H9 (cell line): ENCODE measurements at regions not wholly inside any gene's neighbourhood (a gene's known extent, or its start where the extent isn't known, plus 50 kb on each side); places are given as distances from the start of the nearest gene placed in this dataset.

Source experiments
- DNase-seq: peaks from one replicate; pipeline ENCODE4 v3.0.0-alpha.2; 2017
- H2AFZ ChIP-seq: one replicate; pipeline ENCODE4 v1.6.1; 2013; ENCODE audit warnings: mild to moderate bottlenecking, low read length, control low read depth, moderate library complexity
- H2AK5ac ChIP-seq: 2 replicates; pipeline ENCODE4 v1.6.1; 2013; ENCODE audit warnings: low read length, control low read depth, mixed read lengths; ENCODE audit not compliant: insufficient read length
- H2BK120ac ChIP-seq: one replicate; pipeline ENCODE4 v1.6.1; 2013; ENCODE audit warnings: low read depth, mild to moderate bottlenecking, low read length, control low read depth, inconsistent platforms; ENCODE audit not compliant: poor library complexity, severe bottlenecking
- H2BK12ac ChIP-seq: 2 replicates; pipeline ENCODE4 v1.6.1; 2013; ENCODE audit warnings: low read length, control low read depth, mixed read lengths, low read depth; ENCODE audit not compliant: insufficient read length
- H2BK15ac ChIP-seq: 2 replicates; pipeline ENCODE4 v1.6.1; 2013; ENCODE audit warnings: low read depth, low read length, control low read depth
- H2BK20ac ChIP-seq: one replicate; pipeline ENCODE4 v1.6.1; 2013; ENCODE audit warnings: low read depth, mild to moderate bottlenecking, low read length, control low read depth, inconsistent platforms; ENCODE audit not compliant: poor library complexity, severe bottlenecking
- H2BK5ac ChIP-seq: 2 replicates; pipeline ENCODE4 v1.6.1; 2013; ENCODE audit warnings: low read length, control low read depth, mixed read lengths; ENCODE audit not compliant: insufficient read length
- H3K14ac ChIP-seq: 2 replicates; pipeline ENCODE4 v1.6.1; 2013; ENCODE audit warnings: low read length, control low read depth; ENCODE audit not compliant: insufficient read depth
- H3K18ac ChIP-seq: 2 replicates; pipeline ENCODE4 v1.6.1; 2013; ENCODE audit warnings: low read depth, mild to moderate bottlenecking, mixed read lengths, low read length, control low read depth; ENCODE audit not compliant: insufficient read length
- H3K23ac ChIP-seq: 2 replicates; pipeline ENCODE4 v1.6.1; 2013; ENCODE audit warnings: low read length, control low read depth, mixed read lengths, low read depth; ENCODE audit not compliant: insufficient read length
- H3K23me2 ChIP-seq: 2 replicates; pipeline ENCODE4 v1.6.1; 2013; ENCODE audit warnings: low read depth, mild to moderate bottlenecking, mixed read lengths, low read length, control low read depth; ENCODE audit not compliant: insufficient read length, poor library complexity, severe bottlenecking
- H3K27ac ChIP-seq: 2 replicates; pipeline ENCODE4 v1.5.1; 2013; ENCODE audit warnings: low read length, control low read depth, mixed read lengths, low read depth; ENCODE audit not compliant: insufficient read length
- H3K27me3 ChIP-seq: 2 replicates; pipeline ENCODE4 v1.6.1; 2013; ENCODE audit warnings: low read length, control low read depth, inconsistent platforms; ENCODE audit not compliant: insufficient read depth
- H3K4ac ChIP-seq: 2 replicates; pipeline ENCODE4 v1.6.1; 2013; ENCODE audit warnings: low read depth, mild to moderate bottlenecking, control low read depth, inconsistent platforms, low read length, moderate library complexity
- H3K4me1 ChIP-seq: 2 replicates; pipeline ENCODE4 v1.6.1; 2013; ENCODE audit warnings: low read length, control low read depth, inconsistent platforms; ENCODE audit not compliant: insufficient read depth
- H3K4me2 ChIP-seq: 2 replicates; pipeline ENCODE4 v1.6.1; 2013; ENCODE audit warnings: low read length, control low read depth, mixed read lengths; ENCODE audit not compliant: insufficient read length, insufficient read depth
- H3K56ac ChIP-seq: 2 replicates; pipeline ENCODE4 v1.6.1; 2013; ENCODE audit warnings: low read depth, mild to moderate bottlenecking, mixed read lengths, low read length, control low read depth; ENCODE audit not compliant: insufficient read length
- H3K79me1 ChIP-seq: 2 replicates; pipeline ENCODE4 v1.6.1; 2013; ENCODE audit warnings: low read depth, mild to moderate bottlenecking, moderate library complexity, low read length, control low read depth, inconsistent platforms; ENCODE audit not compliant: insufficient read depth, poor library complexity, severe bottlenecking
- H3K79me2 ChIP-seq: 2 replicates; pipeline ENCODE4 v1.6.1; 2013; ENCODE audit warnings: low read length, control low read depth, inconsistent platforms; ENCODE audit not compliant: insufficient read depth
- H3K9ac ChIP-seq: 2 replicates; pipeline ENCODE4 v1.6.1; 2013; ENCODE audit warnings: low read length, control low read depth, mixed read lengths; ENCODE audit not compliant: insufficient read length; ENCODE audit errors: extremely low read depth
- H3K9me3 ChIP-seq: one replicate; pipeline ENCODE4 v1.6.1; 2013; ENCODE audit warnings: low read depth, low read length, inconsistent platforms; ENCODE audit not compliant: control insufficient read depth
- H3T11ph ChIP-seq: one replicate; pipeline ENCODE4 v1.6.1; 2013; ENCODE audit warnings: mild to moderate bottlenecking, low read length, control low read depth, inconsistent platforms
- H4K20me1 ChIP-seq: one replicate; pipeline ENCODE4 v1.6.1; 2013; ENCODE audit not compliant: control insufficient read depth, insufficient read length, insufficient read depth
- H4K5ac ChIP-seq: 2 replicates; pipeline ENCODE4 v1.6.1; 2013; ENCODE audit warnings: low read depth, mild to moderate bottlenecking, mixed read lengths, low read length, control low read depth; ENCODE audit not compliant: insufficient read length
- H4K8ac ChIP-seq: replicated peaks from 2 replicates; pipeline ENCODE4 v1.6.1; 2013; ENCODE audit warnings: low read length, control low read depth, mixed read lengths, low read depth; ENCODE audit not compliant: insufficient read length
- H4K91ac ChIP-seq: 2 replicates; pipeline ENCODE4 v1.6.1; 2013; ENCODE audit warnings: low read depth, mild to moderate bottlenecking, moderate library complexity, mixed read lengths, low read length, control low read depth; ENCODE audit not compliant: insufficient read length
- H3K27ac Mint-ChIP-seq, 3 experiments: 2 replicates in 2 of 3; 3 replicates in 1 of 3; pipeline ENCODE4 v1.8.0; 2020 to 2021; ENCODE audit warnings: mixed read lengths in 3 of 3, mild to moderate bottlenecking in 1 of 3, moderate library complexity in 1 of 3
- H3K27me3 Mint-ChIP-seq: 2 replicates; pipeline ENCODE4 v1.8.0; 2021; ENCODE audit warnings: low read depth, mild to moderate bottlenecking, moderate library complexity, mixed read lengths
- H3K36me3 Mint-ChIP-seq, 3 experiments: 2 replicates in 2 of 3; 3 replicates in 1 of 3; pipeline ENCODE4 v1.8.0; 2020 to 2021; ENCODE audit warnings: low read depth in 3 of 3, mixed read lengths in 3 of 3; ENCODE audit not compliant: insufficient read depth in 1 of 3
- H3K4me1 Mint-ChIP-seq, 2 experiments: 2 replicates each; pipeline ENCODE4 v1.8.0; 2020; ENCODE audit warnings: mixed read lengths in 2 of 2
- H3K4me3 Mint-ChIP-seq, 2 experiments: 2 replicates in 1 of 2; 3 replicates in 1 of 2; pipeline ENCODE4 v1.8.0; 2020 to 2021; ENCODE audit warnings: mild to moderate bottlenecking in 2 of 2, mixed read lengths in 2 of 2, moderate library complexity in 1 of 2
- H3K9me3 Mint-ChIP-seq, 2 experiments: 2 replicates in 1 of 2; 3 replicates in 1 of 2; pipeline ENCODE4 v1.8.0; 2020; ENCODE audit warnings: mild to moderate bottlenecking in 2 of 2, mixed read lengths in 2 of 2, moderate library complexity in 1 of 2
- CTCF ChIP-seq: fragments of 200-600 bp; sonication (generic); conservative IDR thresholded peaks from 3 replicates; pipeline ENCODE4 v1.8.0; 2021; ENCODE audit warnings: antibody characterized with exemption, mild to moderate bottlenecking
- WGBS: extraction: QIAGEN DNeasy Blood & Tissue Kit; methylation state at CpG from one replicate; pipeline ENCODE4 v1.1.7; 2013; ENCODE audit warnings: missing lambda C conversion rate, low lambda C conversion rate, mixed read lengths; ENCODE audit not compliant: insufficient read length; ENCODE audit errors: extremely low coverage; 5-methylcytosine and 5-hydroxymethylcytosine counted together

GRCh38 chr3:8239718-8240695 lies 261.6 kb upstream of the LMCD1 start:
- Histone ChIP-seq H2BK20ac (no peak overlapping the region), H2BK120ac (no peak overlapping the region), H3K4ac (no peak overlapping the region), H2BK15ac (no peak overlapping the region), H2BK5ac (no peak overlapping the region), H3T11ph (no peak overlapping the region), H3K79me2 (no peaks in the 10 kb centered on the region), H2BK12ac (no peak overlapping the region), H3K79me1 (no peaks in the 10 kb centered on the region), H3K23ac (no peak overlapping the region), H3K9ac (no peak overlapping the region), H4K91ac (no peak overlapping the region), H3K9me3 (no peaks in the 10 kb centered on the region), H4K8ac (no peak overlapping the region), H3K14ac (no peak overlapping the region), H3K27me3 (no peaks in the 10 kb centered on the region), H2AK5ac (no peak overlapping the region), H3K4me1 (no peaks in the 10 kb centered on the region), H3K23me2 (no peaks in the 10 kb centered on the region), H2AFZ (no peak overlapping the region), H4K5ac (no peak overlapping the region), H3K27ac (no peak overlapping the region), H3K4me2 (no peak overlapping the region), H3K18ac (no peak overlapping the region), H4K20me1 (no peaks in the 10 kb centered on the region), H3K56ac (no peak overlapping the region)
- WGBS, result no CpG with 5 or more reads among the region's 4 CpGs
- H3K4me3 Mint-ChIP-seq, result no peak overlapping the region
- DNase-seq, result peak; percentile 32
- peaks cover 0 to 8% of the 10 kb centered on the region in 2 experiments; a peak in 2 of 5 replicates for H3K9me3 Mint-ChIP-seq
- H3K27ac Mint-ChIP-seq, result no peak overlapping the region
- H3K36me3 Mint-ChIP-seq, result peaks cover 2 to 8% (median 4%) of the 10 kb centered on the region in 3 experiments; a peak in 2 of 7 replicates
- no peaks in the 10 kb centered on the region for H3K27me3 Mint-ChIP-seq
- peak; percentile 93 for TF ChIP-seq CTCF
- H3K4me1 Mint-ChIP-seq, result peaks cover 4 to 13% of the 10 kb centered on the region in 2 experiments
